ENCODE measurements at regions not wholly inside any gene's neighbourhood (a gene's known extent, or its start where the extent isn't known, plus 50 kb on each side); places are given as distances from the start of the nearest gene placed in this dataset.

GRCh38 chr11:79942090-79942489 lies 501.3 kb upstream of the TENM4 start:
- intact Hi-C loops (cut with micrococcal nuclease), result no loop called here

GRCh38 chr11:79940974-79941735 lies 500.3 kb upstream of the TENM4 start:
- intact Hi-C loops (cut with micrococcal nuclease), result no loop called here

GRCh38 chr11:79940165-79940564 lies 499.3 kb upstream of the TENM4 start:
- intact Hi-C loops (cut with micrococcal nuclease), result no loop called here

- intact Hi-C loops (cut with micrococcal nuclease), result no loop called here
Measured at GRCh38 chr11:79939111-79939510, 498.3 kb upstream of the TENM4 start.

GRCh38 chr11:79937676-79938334 lies 497.0 kb upstream of the TENM4 start:
- intact Hi-C loops (cut with micrococcal nuclease), result no loop called here

GRCh38 chr11:79932612-79933011 lies 491.8 kb upstream of the TENM4 start:
- intact Hi-C loops (cut with micrococcal nuclease), result no loop called here

- intact Hi-C loops (cut with micrococcal nuclease), result no loop called here
Measured at GRCh38 chr11:79931692-79932091, 490.9 kb upstream of the TENM4 start.

GRCh38 chr11:79926707-79927106 lies 485.9 kb upstream of the TENM4 start:
- intact Hi-C loops (cut with micrococcal nuclease), result no loop called here

GRCh38 chr11:79925570-79925969 lies 484.7 kb upstream of the TENM4 start:
- intact Hi-C loops (cut with micrococcal nuclease), result no loop called here

- intact Hi-C loops (cut with micrococcal nuclease), result no loop called here
Measured at GRCh38 chr11:79922641-79923040, 481.8 kb upstream of the TENM4 start.

GRCh38 chr11:79920480-79920879 lies 479.6 kb upstream of the TENM4 start:
- intact Hi-C loops (cut with micrococcal nuclease), result no loop called here

- intact Hi-C loops (cut with micrococcal nuclease), result no loop called here
Measured at GRCh38 chr11:79919350-79919749, 478.5 kb upstream of the TENM4 start.

GRCh38 chr11:79918846-79919245 lies 478.0 kb upstream of the TENM4 start:
- intact Hi-C loops (cut with micrococcal nuclease), result no loop called here

GRCh38 chr11:79906164-79906563 lies 465.3 kb upstream of the TENM4 start:
- intact Hi-C loops (cut with micrococcal nuclease), result no loop called here

GRCh38 chr11:79902493-79902892 lies 461.7 kb upstream of the TENM4 start:
- intact Hi-C loops (cut with micrococcal nuclease), result no loop called here

GRCh38 chr11:79897896-79898295 lies 457.1 kb upstream of the TENM4 start:
- intact Hi-C loops (cut with micrococcal nuclease), result no loop called here

GRCh38 chr11:79896258-79896657 lies 455.4 kb upstream of the TENM4 start:
- intact Hi-C loops (cut with micrococcal nuclease), result no loop called here

GRCh38 chr11:79894111-79894510 lies 453.3 kb upstream of the TENM4 start:
- intact Hi-C loops (cut with micrococcal nuclease), result no loop called here

GRCh38 chr11:79890272-79890671 lies 449.4 kb upstream of the TENM4 start:
- intact Hi-C loops (cut with micrococcal nuclease), result no loop called here

GRCh38 chr11:79864882-79865281 lies 424.1 kb upstream of the TENM4 start:
- intact Hi-C loops (cut with micrococcal nuclease), result no loop called here

GRCh38 chr11:79860336-79860735 lies 419.5 kb upstream of the TENM4 start:
- intact Hi-C loops (cut with micrococcal nuclease), result no loop called here

- intact Hi-C loops (cut with micrococcal nuclease), result no loop called here
Measured at GRCh38 chr11:79857377-79858214, 416.8 kb upstream of the TENM4 start.
